HG02981 (cell line): ENCODE measurements at regions not wholly inside any gene's neighbourhood (a gene's known extent, or its start where the extent isn't known, plus 50 kb on each side); places are given as distances from the start of the nearest gene placed in this dataset.

ENCODE experiments used
- ATAC-seq: cut with Tn5 transposase; IDR thresholded peaks from one replicate; pipeline ENCODE4 v1.9.1; 2021; ENCODE audit warnings: mild to moderate bottlenecking, moderate library complexity; ENCODE audit not compliant: unreplicated experiment

- ATAC-seq, result no peak
Observed at GRCh38 chr7:28231176-28231575, 50.6 kb upstream of the JAZF1 start.

DNA sequence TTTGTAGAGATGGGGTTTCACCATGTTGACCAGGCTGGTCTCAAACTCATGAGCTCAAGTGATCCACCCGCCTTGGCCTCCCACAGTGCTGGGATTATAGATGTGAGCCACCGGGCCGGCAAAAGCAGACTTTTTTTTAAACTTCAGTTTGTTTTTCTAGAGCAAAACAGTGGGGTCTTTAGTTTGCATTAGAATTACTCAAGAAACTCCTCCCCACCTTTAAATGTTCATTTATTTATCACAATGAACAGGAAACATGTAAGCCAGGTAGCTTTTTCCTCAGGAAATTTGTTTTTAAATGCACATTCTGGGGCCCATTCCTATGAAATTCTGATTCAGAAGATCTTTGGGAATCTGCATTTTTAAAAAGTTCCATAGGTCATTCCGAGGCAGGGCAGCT is 56.0 kb upstream of the JAZF1 start:
- ATAC-seq, result no peak

- ATAC-seq, result no peak
Observed at GRCh38 chr7:28237363-28237762, 56.8 kb upstream of the JAZF1 start.

DNA sequence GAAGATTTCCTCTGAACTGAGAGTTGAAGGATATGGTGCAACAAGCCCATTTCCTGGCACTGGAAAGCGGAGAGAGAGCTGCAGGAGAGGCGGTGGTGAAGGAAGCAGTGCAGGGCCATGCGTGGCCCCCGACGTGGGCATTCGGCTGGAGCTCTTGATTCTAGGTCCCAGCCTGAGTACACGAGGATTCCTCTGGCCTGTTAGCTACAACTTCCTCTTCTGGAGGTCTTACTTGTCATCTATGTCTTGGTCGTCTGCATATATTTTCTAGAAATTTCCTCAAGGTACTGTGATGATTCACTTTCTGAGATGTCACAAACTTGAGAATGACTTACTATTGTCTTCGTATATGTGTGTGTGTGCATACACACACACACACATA is 59.2 kb upstream of the JAZF1 start:
- ATAC-seq, result no peak

DNA sequence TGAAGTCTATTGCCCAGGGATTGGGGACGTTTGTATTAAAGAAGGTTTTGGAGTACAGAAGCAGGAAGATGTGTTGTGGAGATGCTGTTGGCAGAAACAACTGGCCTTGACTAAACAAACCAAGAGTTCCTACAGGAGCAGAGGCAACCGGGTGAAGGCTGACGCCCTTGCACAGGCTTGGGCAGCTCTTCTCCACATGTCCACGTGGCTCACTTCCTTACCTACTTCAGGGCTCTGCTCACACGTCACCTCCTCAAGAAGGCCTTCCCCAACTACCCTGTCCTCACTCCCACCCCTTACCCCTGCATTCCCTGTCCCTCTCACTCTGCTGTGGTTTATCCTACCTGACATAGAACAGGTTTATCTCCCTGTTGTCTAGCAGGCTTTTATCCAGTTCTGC is 59.9 kb upstream of the JAZF1 start:
- no peak for ATAC-seq

- ATAC-seq, result no peak
Observed at GRCh38 chr7:28243861-28244260, 63.3 kb upstream of the JAZF1 start.

- no peak for ATAC-seq
Observed at GRCh38 chr7:28245123-28245878, 64.7 kb upstream of the JAZF1 start.

- no peak for ATAC-seq
Observed at GRCh38 chr7:28246921-28247461, 66.4 kb upstream of the JAZF1 start.

DNA sequence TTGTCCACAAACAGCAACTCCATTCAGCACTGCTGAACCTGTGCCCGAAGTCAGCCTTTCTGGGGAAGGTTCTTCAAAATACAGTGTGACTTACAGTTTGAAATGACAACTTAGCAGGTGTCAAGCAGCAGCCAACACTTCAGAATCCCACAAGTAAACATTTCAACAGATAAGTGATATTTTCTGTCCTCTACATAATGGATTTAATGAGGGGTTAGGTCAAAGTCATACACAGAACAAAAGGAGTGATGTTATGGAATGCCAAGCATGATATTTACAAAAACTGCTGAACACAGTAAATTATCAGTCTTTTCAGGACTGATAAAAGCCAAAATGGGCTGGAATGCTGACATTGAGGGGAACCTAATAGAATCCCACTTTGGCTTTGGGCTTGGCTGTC is 77.6 kb upstream of the JAZF1 start:
- ATAC-seq, result no peak

DNA sequence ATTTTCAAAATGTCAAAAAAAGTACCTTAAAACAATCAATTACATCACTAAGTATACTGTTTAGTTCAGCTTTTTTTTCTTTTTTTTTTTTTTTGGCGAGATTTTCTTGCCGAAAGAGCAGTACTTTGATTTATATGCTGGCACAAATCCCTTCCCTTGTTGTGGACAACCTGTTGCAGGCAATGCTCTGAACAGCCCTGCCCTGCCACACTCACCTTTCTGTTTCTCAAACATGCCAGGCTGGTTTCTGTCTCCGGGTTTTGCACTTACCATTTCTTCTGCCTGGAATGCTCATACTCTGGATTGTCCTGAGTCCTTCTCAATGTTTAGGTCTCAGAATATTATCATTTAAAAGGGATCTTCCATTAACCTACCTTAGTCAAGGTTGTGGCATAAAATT is 80.4 kb upstream of the JAZF1 start:
- ATAC-seq, result no peak

GRCh38 chr7:28263622-28264271 is 83.2 kb upstream of the JAZF1 start:
- no peak for ATAC-seq

DNA sequence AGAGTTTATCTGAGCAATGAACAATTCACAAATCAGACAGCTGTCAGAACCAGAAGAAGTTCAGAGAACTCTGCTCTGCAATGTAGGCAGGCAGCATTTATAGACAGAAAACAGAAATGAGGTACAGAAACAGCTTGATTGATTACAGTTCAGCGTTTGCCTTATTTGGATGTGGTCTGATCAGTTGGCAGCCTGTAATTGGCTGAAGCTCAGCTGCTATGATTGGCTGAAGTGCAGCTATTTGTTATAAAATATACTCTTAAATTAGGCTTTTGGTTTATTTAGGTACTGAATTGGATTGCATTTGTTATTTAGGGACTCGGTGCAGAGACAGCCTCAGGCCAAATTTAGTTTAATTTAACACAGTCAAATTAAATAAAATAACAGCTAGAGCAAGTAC is 85.8 kb upstream of the JAZF1 start:
- no peak for ATAC-seq

GRCh38 chr7:28267012-28267411 is 86.4 kb upstream of the JAZF1 start:
- no peak for ATAC-seq

DNA sequence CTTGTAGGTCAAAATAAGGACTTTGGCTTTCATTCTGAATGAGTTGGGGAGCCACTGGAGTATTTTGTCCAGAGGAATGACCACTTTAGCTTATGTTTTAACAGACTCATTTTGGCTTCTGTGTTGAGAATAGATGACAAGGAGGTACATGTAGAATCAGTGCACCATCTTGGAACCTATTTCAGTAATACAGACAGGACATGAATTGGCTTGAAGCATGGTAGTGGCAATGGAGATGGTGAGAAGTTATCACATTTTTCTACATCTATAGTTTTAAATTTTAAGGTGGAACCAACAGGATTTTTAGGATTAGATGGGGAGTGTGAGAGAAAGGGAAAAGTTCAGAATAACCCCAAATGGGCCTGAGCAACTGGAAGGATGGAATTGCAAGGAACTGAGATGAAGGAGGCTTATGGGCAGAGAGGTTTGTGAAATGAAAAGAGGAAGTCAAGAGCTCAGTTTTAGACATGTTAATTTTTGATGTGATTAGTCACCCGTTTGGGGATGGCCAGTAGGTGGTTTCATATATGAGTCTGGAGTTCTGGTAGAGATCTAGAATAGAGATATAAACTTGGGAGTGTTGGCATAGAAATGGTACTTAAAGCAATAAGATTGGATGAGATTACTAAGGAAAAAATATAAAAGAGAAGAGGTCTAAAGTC is 89.2 kb upstream of the JAZF1 start:
- ATAC-seq, result no peak

DNA sequence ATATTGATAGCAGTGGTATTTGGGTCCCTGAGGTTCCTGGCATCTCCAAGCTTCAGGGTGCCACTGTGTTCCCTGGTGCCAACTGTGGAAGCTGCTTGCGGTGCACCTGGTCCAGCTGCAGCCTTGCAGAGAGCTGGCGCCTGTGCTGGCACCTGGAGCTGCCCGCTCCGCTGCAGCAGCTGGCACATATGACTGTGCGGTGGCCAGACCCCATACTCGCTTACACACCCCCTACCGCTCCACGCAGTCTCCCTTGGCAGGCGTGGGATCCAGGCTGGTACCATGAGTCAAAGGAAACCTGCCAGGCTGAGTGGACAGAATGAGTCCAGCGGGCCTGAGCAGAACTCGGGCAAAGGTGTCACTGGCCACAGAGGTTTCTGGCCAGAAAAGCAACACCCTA is 89.9 kb upstream of the JAZF1 start:
- no peak for ATAC-seq

DNA sequence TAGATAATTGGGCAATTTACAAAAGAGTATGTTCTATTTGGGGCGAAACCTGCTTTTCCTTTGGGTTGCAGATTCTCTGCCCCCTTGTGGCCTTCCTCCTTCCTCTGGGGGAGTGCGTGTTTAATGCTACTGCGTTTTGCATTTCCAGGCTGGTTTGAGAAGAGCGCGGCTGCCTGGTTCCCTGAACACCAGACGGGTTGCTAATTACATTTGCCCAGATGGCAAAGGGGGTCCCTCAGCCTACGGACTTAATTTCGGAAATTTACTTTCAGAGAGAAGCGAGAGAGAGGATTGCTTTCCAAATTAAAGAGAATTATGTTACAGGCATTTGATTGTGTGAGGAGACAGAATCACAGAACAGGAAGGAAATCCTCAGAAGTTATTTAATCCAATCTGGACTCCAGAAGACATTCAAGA is 91.9 kb upstream of the JAZF1 start:
- no peak for ATAC-seq

GRCh38 chr7:28276298-28276697 is 95.7 kb upstream of the JAZF1 start:
- ATAC-seq, result no peak

- no peak for ATAC-seq
Observed at GRCh38 chr7:28277364-28277763, 96.8 kb upstream of the JAZF1 start.

DNA sequence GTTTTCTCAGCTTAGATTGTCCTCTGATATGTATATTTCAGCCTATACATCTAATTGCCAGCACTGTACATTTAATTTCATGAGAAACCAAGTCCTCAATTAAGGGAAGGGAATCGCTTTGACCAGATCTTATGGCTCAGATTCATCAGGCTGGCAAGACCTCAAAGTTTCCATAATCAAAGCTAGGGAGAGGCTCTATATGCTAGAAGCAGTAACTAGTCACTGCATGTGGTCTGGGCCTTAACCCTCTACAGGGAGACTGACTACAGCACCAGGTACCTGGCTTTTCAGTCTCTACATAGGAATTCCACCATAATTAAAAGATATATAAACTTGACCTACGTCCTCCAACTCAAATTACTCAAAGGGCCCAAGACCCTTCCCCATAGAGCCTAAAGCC is 97.4 kb upstream of the JAZF1 start:
- ATAC-seq, result no peak

GRCh38 chr7:28280516-28280915 is 99.9 kb upstream of the JAZF1 start:
- ATAC-seq, result no peak

- no peak for ATAC-seq
Observed at GRCh38 chr7:28290496-28290895, 109.9 kb upstream of the JAZF1 start.

DNA sequence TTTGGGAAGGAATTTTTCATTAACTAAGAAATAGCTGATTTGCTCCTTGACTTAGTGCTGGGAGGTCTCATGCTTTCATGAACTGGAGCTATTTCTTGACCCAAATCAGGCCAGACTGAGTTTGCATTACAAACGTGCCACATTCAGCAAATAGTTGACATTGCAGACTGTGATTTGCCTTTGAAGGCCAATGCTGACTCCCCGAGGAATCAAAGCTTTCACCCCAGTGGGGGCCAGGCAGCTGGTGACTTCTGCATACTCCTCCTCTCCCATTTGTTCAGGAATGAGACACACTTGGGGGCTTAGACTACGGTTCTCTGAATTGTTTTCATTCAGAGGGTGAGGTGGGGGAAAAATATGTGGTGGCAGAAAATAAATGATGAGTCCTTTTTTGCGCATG is 111.0 kb upstream of the JAZF1 start:
- ATAC-seq, result no peak
